RKO (cell line): ENCODE measurements at regions not wholly inside any gene's neighbourhood (a gene's known extent, or its start where the extent isn't known, plus 50 kb on each side); places are given as distances from the start of the nearest gene placed in this dataset.

ENCODE experiments used
- DNase-seq: peaks from one replicate; pipeline ENCODE4 v3.0.0-alpha.2; 2016; ENCODE audit warnings: low spot score

GRCh38 chr14:106821119-106821518 lies 1294.7 kb downstream of the TMEM121 start:
- no peak for DNase-seq

- DNase-seq = no peak
Observed at GRCh38 chr14:106822905-106823304, 1296.5 kb downstream of the TMEM121 start.

- DNase-seq = no peak
Observed at GRCh38 chr14:106823552-106823951, 1297.2 kb downstream of the TMEM121 start.

- no peak for DNase-seq
Observed at GRCh38 chr14:106826833-106827369, 1300.5 kb downstream of the TMEM121 start.

GRCh38 chr14:106831322-106831720 lies 1304.9 kb downstream of the TMEM121 start:
- peak; percentile 9 for DNase-seq

- no peak for DNase-seq
Observed at GRCh38 chr14:106837870-106838269, 1311.5 kb downstream of the TMEM121 start.

GRCh38 chr14:106838991-106839769 lies 1312.8 kb downstream of the TMEM121 start:
- no peak for DNase-seq

GRCh38 chr14:106840258-106840657 lies 1313.9 kb downstream of the TMEM121 start:
- no peak for DNase-seq

- no peak for DNase-seq
Observed at GRCh38 chr14:106840991-106841390, 1314.6 kb downstream of the TMEM121 start.

- DNase-seq = peak; percentile 46
Observed at GRCh38 chr14:106841701-106842100, 1315.3 kb downstream of the TMEM121 start.

GRCh38 chr14:106842687-106843086 lies 1316.3 kb downstream of the TMEM121 start:
- no peak for DNase-seq

- DNase-seq = no peak
Observed at GRCh38 chr14:106843386-106843785, 1317.0 kb downstream of the TMEM121 start.

- no peak for DNase-seq
Observed at GRCh38 chr14:106843951-106844483, 1317.6 kb downstream of the TMEM121 start.

GRCh38 chr14:106844608-106845285 lies 1318.4 kb downstream of the TMEM121 start:
- no peak for DNase-seq

GRCh38 chr14:106845286-106846087 lies 1319.1 kb downstream of the TMEM121 start:
- no peak for DNase-seq

GRCh38 chr14:106846218-106846617 lies 1319.8 kb downstream of the TMEM121 start:
- DNase-seq = no peak

GRCh38 chr14:106848330-106849121 lies 1322.1 kb downstream of the TMEM121 start:
- DNase-seq = peak; percentile 47

GRCh38 chr14:106850913-106851825 lies 1324.8 kb downstream of the TMEM121 start:
- no peak for DNase-seq

GRCh38 chr14:106872611-106873446 lies 1346.4 kb downstream of the TMEM121 start:
- peak; percentile 82 for DNase-seq
